ENCODE measurements at regions not wholly inside any gene's neighbourhood (a gene's known extent, or its start where the extent isn't known, plus 50 kb on each side); places are given as distances from the start of the nearest gene placed in this dataset.
"Not testable (repeated sequence)": the region's sequence is repeated elsewhere in the genome, so short reads cannot be mapped to it uniquely, and the experiment has no call there.

DNA sequence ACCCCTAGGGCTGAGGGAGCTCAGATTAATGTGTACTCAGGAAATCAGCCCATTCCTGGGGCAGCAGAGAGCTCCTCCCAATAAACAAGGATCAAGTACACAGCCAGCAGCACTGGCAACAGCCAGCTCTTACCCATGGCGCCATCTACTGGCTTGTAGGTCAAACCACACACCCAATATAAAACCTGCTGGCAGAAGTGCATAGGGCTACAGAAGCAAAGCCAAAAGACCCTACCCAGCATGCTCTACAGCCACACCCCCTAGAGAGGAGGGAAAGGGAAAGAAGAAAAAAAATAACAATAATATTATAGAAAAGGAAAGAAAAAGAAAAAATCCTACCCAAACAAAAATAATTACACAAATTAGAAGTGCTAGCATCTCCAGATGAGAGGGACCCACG is 127.5 kb upstream of the PABPC3 start:
- intact Hi-C loops (cut with DNase I); H3K9me3 ChIP-seq; H3K36me3 ChIP-seq; H3K4me1 ChIP-seq; DNase-seq (ENCODE audit: low spot score in 2 of 2); H3K27ac ChIP-seq; H3K27me3 ChIP-seq: not testable (repeated sequence)
- H3K4me3 ChIP-seq = peak overlapping the region; percentile 37 to 50
- peak in 1 of 3 experiments; percentile 22 for TF ChIP-seq CTCF (IDR thresholded peaks at IDR 0.05)

DNA sequence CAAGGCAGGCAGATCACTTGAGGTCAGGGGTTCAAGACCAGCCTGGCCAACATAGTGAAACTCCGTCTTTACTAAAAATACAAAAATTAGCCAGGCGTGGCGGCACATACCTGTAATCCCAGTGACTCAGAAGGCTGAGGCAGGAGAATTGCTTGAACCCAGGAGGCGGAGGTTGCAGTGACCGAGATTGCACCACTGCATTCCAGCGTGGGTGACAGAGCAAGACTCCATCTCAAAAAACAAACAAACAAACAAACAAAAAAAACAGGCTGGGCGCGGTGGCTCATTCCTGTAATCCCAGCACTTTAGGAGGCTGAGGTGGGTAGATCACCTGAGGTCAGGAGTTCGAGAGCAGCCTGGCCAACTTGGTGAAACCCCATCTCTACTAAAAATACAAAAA is 122.8 kb upstream of the PABPC3 start:
- H3K4me3 ChIP-seq; H3K27me3 ChIP-seq; H3K9me3 ChIP-seq; H3K36me3 ChIP-seq; H3K4me1 ChIP-seq; DNase-seq (ENCODE audit: low spot score in 2 of 2); H3K27ac ChIP-seq; intact Hi-C loops (cut with DNase I): not testable (repeated sequence)

DNA sequence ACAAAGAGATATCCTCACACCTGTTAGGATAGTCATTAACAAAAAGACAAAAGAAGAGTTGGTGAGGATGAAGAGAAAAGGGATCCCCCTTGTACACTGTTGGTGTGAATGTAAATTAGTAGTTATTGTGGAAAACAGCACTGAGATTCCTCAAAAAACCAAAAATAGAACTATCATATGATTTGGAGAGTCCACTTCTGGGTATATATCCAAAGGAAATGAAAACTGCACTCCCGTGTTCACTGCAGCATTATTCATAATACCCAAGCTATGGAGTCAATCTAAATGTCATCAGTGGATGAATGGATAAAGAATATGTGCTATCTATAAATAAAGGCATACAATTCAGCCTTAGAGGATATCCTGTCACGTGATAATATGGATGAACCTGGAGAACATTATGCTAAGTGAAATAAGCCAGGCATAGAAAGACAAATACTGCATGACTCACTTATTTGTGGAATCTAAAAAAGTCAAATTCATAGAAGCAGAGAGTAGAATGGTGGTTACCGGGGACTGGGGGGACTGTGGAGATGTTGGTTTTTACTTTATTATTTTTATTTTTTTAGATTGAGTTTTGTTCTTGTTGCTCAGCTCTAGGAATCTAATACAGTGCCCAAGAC is 114.6 kb upstream of the PABPC3 start:
- H3K27me3 ChIP-seq; intact Hi-C loops (cut with DNase I); H3K4me1 ChIP-seq; H3K36me3 ChIP-seq; H3K27ac ChIP-seq; H3K9me3 ChIP-seq; DNase-seq (ENCODE audit: low spot score in 2 of 2); H3K4me3 ChIP-seq: not testable (repeated sequence)

DNA sequence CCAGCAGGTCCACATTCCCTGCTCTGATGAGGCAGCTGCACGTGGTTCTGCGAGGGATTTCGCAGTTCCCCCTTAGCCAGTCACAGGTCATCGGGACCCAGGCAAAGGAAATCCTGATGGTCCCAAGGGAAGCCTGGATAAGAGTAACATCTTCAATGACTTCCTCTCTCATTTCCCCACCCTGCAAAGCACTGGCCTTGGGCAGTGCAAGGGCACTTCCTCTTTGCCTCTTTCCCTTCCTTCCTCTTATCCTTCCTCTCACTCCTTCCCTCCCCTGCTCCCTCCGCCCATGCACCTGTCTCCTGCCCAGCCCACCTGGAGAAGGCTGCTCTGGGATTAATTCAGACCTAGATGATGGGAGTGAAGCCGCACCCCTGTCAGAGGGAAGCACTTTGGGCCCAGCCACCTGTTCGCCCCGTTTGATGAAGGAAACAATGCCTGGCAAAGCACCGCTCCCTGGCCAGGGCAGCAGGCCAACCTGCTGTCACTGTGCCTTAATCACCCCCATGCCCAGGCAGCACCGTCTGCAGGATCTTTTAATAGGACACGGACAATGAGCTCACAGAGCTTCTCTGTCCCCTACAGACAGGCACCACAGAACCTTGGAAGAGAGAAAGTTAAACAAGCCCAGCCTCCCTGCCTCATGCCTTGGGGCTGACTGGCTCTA is 113.5 kb upstream of the PABPC3 start:
- no peaks in the 10 kb centered on the region for H3K27me3 ChIP-seq
- no peak overlapping the region for H3K27ac ChIP-seq
- no peak for TF ChIP-seq CTCF (IDR thresholded peaks at IDR 0.05)
- H3K36me3 ChIP-seq = no peaks in the 10 kb centered on the region
- no peak overlapping the region for H3K4me3 ChIP-seq
- DNase-seq (ENCODE audit: low spot score in 2 of 2) = no peak
- H3K9me3 ChIP-seq = no peaks in the 10 kb centered on the region
- intact Hi-C loops (cut with DNase I) = no loop called here
- H3K4me1 ChIP-seq = no peaks in the 10 kb centered on the region

- intact Hi-C loops (cut with DNase I) = no loop called here
- Histone ChIP-seq H3K36me3 (no peaks in the 10 kb centered on the region), H3K9me3 (no peaks in the 10 kb centered on the region), H3K4me1 (no peaks in the 10 kb centered on the region), H3K27ac (no peak overlapping the region), H3K27me3 (no peaks in the 10 kb centered on the region), H3K4me3 (no peak overlapping the region)
- no peak for TF ChIP-seq CTCF (IDR thresholded peaks at IDR 0.05)
- no peak for DNase-seq (ENCODE audit: low spot score in 2 of 2)
Observed at GRCh38 chr13:24983094-24983493, 112.8 kb upstream of the PABPC3 start.

- Histone ChIP-seq H3K4me3 (no peak overlapping the region), H3K27me3 (no peaks in the 10 kb centered on the region), H3K9me3 (no peaks in the 10 kb centered on the region), H3K4me1 (no peaks in the 10 kb centered on the region), H3K36me3 (no peaks in the 10 kb centered on the region), H3K27ac (no peak overlapping the region)
- DNase-seq (ENCODE audit: low spot score in 2 of 2) = no peak
- intact Hi-C loops (cut with DNase I) = no loop called here
- no peak for TF ChIP-seq CTCF (IDR thresholded peaks at IDR 0.05)
Observed at GRCh38 chr13:24984134-24984533, 111.8 kb upstream of the PABPC3 start.
